GM18505 (cell line): ENCODE measurements at regions not wholly inside any gene's neighbourhood (a gene's known extent, or its start where the extent isn't known, plus 50 kb on each side); places are given as distances from the start of the nearest gene placed in this dataset.
"Not testable (repeated sequence)": the region's sequence is repeated elsewhere in the genome, so short reads cannot be mapped to it uniquely, and the experiment has no call there.

Source experiments
- ATAC-seq: cut with Tn5 transposase; IDR thresholded peaks from one replicate; pipeline ENCODE4 v1.9.1; 2021; ENCODE audit not compliant: unreplicated experiment
- POLR2A ChIP-seq: IDR thresholded peaks from 4 replicates; pipeline ENCODE4 v1.6.1; 2011; ENCODE audit warnings: borderline replicate concordance; ENCODE audit not compliant: insufficient read depth, insufficient read length; ENCODE audit errors: extremely low read depth

DNA sequence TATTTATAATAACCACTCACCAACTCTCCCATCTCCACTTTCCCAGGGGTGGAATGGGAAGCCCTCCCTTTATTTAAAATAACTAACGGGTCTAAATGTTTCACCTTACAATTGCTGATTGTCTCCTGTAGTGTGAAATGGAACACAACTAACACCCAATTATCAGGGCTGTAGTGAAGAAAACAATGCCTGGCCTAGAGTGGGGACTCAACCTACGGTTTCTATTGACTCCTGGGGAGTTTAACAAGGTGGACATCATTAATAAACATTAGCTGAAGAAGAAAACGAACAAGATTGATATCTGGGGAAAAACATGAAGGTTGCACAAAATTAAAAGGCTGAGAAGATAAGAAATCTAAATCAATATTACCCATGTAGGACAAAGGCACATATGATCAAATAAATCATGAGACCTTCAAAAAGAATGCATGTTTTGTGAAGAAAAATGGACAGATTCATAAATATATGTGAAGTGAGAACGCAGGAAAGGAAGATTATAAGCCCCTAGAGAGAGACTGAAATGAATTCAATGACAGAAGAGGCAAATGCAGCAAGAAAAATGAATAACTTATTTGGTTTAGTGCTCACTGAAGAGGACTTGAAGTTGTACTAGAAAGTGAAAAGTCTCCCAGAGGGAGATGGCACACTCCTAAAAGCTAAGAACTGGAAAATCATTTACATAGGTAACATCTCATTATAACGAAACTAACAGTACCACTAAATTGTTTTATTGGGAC lies 593.0 kb upstream of the AADAT start:
- no peak for ATAC-seq
- no peak for TF ChIP-seq POLR2A

DNA sequence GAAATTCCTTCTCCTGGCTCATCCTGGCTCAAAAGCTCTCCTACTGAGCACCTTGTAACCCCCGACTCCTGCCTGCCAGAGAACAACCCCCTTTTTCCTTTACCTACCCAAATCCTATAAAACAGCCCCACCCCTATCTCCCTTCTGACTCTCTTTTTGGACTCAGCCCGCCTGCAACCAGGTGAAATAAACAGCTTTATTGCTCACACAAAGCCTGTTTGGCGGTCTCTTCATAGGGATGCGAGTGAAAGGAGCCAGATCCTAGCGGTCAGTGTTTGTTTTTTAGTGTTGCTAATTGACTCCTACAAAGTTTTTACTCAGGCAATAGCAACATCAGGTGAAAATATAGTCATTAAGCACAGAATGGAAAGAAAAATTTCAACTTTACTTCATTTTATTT lies 592.3 kb upstream of the AADAT start:
- not testable (repeated sequence) for ATAC-seq

DNA sequence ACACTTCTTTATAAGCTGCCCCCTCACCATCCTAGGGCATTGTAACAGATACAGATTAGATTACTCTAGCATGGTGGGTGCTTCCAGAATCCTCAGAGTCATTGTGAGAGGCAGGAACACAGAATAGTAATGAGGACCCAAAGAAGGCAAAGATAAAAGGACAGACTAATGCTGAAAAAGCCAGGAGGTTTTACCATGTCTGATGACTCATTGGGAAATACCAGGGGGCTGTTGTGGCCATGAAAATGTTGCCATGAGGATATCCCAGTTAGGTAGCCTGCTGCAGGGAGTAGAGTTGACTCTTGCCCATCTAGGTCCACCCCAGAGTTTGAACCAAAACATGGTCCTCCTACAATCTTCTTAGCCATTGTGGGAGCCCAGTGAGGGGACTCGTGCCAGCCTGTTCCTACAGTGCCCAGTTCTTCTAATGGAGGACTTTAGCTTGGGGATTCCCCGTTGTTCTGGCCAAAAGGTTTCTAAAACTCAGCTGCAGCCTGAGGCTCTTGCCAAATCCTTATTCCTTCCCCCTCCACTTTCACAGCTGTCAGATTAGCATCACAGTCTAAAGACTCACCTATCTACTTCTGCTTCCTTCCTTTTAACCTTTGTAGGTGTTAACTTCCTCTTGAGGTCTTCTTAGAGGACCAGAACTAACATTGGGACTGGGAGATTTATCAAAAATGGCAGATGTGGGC lies 586.0 kb upstream of the AADAT start:
- peak; percentile 44 for ATAC-seq
- no peak for TF ChIP-seq POLR2A

DNA sequence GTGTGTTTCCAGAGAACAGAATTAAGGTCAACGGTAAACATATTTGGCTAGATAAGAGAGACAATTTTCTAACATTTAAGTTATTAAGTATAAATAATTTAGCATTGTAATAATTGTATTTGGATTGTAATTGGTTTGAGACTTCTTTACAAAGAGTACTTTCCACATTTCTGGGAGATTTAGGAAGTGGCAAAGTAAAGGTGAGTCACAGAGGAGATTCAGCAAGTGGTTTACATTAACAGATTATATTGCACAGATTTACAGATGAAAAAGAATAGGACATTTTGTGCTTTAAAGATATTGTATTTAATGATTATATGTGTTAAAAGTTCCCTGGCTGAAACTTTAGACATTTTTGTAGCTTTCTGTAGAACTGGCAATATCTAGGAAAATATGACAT lies 584.4 kb upstream of the AADAT start:
- no peak for ATAC-seq
- TF ChIP-seq POLR2A = no peak

DNA sequence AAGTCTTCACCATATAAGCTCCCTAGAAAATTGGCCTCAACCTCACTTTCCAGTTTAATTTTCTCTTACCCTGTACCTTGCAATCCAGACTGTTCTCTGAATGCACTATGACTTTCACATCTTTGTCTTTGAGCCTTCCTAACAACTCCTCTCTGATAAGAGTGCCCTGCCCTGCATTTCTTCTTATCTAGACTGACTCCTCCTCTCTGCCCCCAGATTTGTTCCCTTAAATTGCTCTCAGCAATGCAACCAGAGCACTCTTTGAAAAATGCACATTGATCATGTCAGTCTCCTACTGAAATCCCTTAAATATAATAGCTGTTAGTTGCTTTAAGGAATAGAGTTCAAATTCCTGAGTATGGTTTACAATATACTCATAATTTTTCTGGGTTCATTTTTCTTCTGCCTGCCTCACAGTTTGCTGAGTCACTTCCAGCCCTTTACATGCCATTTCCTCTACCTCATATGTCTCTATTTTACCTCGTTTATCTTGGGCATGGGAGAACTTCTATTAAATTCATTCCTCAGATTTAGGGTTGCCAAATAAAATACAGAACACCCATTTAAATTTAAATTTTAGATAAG lies 582.7 kb upstream of the AADAT start:
- no peak for TF ChIP-seq POLR2A
- ATAC-seq = no peak

DNA sequence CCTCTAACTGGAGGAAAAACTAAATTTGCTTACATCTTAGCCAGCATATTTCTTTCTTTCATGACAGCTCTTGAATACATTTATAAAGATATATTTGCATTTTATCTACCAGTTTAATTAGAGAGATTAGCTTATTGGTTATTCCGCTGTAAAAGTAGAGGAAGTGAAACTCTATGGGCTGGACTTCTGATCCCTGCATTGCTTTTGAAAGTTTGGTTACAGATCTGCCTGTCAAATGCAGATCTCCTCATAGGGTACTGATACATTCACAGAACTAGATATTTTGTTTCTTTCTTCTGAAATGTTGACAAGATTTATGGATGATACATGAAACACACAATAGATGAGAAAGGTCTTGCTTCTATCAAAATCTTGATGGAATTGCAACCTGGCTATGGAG lies 581.4 kb upstream of the AADAT start:
- no peak for ATAC-seq
- no peak for TF ChIP-seq POLR2A

DNA sequence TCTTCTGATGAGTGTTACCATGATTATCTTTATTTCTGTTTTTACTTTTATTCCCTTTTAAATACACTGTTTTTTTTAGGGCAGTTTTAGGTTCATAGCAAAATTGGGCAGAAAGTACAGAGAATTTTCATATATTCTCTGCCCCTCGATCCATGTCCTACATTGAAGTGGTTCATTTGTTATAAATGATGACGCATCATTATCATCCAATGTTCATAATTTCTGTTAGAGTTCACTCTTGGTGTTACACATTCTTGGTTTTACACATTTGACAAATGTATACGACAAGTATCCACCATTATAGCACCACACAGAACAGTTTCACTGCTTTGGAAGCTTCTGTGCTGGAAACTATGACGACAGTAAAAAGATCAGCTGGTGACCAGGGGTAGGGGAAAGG lies 578.1 kb upstream of the AADAT start:
- TF ChIP-seq POLR2A = no peak
- ATAC-seq = no peak

DNA sequence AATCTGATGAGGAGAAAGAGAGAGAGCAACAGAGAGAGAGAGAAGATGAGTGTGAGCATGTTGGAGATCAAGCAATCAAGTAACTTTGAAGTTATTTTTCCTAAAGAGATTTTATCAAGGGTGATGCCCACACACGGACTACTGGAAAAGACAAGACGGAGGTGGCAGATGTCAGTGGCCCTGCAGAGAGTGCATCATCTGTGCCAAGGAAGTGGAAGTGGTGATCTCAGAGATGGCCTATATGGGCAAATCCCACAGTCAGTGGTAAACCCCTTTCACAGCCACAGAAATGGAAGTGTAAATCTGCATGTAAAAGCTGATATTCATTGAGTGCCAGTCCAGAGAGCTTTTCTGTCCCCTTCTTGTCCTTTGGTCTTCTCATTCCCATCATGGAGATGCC lies 577.2 kb upstream of the AADAT start:
- ATAC-seq = no peak
- TF ChIP-seq POLR2A = no peak

DNA sequence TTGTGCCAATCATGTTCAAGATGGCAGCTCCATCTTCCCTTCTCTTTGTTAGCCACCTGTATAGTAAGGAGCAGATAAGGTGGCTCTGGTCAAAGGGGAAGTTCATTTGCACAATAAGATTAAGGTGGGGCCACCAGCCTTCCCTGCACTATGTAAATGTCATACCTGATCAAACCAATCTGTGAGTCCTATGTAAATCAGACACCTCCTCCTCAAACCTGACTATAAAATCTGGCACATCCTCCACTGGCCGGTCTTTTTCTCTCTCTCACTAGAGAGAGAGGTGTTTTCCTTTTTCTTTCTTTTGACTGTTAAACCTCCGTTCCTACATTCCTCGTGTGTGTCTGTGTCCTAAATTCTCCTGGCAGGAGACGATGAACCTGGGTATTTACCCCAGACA lies 572.5 kb upstream of the AADAT start:
- no peak for ATAC-seq
- no peak for TF ChIP-seq POLR2A

DNA sequence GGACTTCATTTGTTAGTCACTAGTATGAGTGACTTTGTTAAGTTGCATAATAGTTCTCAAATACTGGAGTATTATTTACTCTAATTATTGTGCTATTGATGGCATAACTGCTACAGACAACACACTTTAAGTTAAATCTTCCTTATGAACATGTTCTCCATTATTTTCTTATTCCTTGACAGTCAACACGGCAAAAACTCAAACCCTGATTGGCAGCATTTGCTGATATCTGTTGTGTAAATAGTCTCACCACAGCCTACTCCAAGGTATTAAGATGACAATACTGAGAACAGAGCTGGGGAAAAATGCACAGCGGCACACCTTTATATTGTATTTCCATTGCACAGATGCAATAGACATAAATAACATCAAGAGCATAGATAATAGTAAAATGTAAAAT lies 568.0 kb upstream of the AADAT start:
- no peak for TF ChIP-seq POLR2A
- ATAC-seq = no peak

DNA sequence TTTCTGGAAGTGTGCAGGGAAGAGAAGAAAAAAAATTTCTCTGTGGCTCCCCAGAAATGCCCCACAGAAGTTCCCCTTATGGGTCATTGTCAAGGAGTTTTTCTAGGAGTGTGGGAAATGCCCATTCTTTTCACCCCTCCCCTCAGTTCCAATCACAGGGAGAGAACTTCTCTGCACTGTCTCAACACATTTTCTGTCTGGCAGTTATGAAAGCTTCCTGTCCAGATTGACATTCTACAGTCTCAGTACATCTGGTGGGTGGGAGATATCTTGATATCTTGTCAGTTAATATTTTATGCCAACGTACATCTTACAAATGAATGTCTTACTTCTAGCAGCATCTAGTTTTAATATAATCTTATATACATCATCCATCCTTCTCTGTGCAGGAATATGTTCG lies 566.8 kb upstream of the AADAT start:
- ATAC-seq = no peak
- no peak for TF ChIP-seq POLR2A

DNA sequence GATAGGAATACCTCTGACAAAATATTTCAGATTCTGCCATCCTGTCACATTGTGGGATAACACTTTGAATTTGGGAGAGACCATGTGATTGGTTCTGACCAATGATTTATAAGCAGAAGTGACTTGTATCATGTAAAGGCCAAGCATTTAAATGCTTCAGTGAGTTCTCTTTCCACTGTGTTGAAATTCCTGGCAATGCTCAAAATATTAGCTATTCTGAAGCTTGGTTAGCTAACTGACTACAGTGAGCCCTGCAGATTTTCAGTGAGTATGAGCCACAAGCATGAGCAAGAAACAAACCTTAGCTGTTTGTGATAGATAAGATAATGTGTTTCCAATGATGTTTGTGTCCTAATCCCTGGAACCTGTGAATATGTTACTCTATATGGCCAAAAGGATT lies 562.8 kb upstream of the AADAT start:
- TF ChIP-seq POLR2A = no peak
- no peak for ATAC-seq

DNA sequence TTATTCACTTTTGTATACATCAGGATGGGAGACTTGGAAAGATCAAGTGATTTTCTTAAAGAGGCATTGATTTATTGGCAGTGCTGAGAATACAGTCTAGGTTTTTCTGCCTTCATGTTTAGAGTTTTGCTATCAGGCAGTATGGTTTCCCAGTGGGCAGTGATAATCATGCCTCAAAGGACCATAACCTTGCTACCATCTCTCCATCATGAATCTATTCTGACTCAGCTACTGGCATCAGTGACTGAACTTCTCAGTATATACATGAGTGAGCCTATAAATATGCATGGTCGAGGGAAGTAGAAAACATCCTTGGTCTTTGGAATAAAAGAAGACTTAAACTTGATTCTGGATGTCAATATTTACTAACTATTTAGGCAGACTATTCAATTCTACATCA lies 562.0 kb upstream of the AADAT start:
- no peak for TF ChIP-seq POLR2A
- ATAC-seq = no peak

DNA sequence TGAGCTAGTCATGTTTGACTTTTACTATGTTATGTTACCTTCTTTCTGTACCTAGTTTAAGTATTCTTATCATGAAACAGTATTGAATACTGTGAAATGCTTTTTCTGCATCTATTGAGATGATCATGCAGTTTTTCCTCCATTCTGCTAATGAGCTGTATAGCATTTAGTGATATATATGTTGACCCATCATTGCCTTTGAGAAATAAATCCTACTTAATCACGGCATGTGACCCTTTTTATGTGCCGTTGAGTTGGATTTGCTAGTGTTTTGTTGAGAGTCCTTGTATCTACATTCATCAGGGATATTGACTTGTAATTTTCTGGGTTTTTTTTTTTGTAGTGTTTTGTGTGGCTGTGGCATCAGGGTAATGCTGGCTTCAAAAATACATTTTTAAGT lies 537.7 kb upstream of the AADAT start:
- ATAC-seq = no peak

More for the DNA sequence above, 537.7 kb upstream of the AADAT start:
- TF ChIP-seq POLR2A = no peak
